Fibroblast of mammary gland (primary cell): ENCODE measurements at regions not wholly inside any gene's neighbourhood (a gene's known extent, or its start where the extent isn't known, plus 50 kb on each side); places are given as distances from the start of the nearest gene placed in this dataset.

Source experiments
- DNase-seq: peaks from one replicate; pipeline ENCODE4 v3.0.0-alpha.2; 2010; ENCODE audit warnings: low read depth
- H3K4me3 ChIP-seq: 2 replicates; pipeline ENCODE4 v1.5.1; 2011; ENCODE audit warnings: low read depth, mild to moderate bottlenecking, low read length, moderate library complexity; ENCODE audit not compliant: control insufficient read depth
- TF ChIP-seq, protein P1 (sequence below): conservative IDR thresholded peaks from 2 replicates; pipeline ENCODE4 v1.5.1; 2011; ENCODE audit warnings: low read depth, low read length, inconsistent platforms; ENCODE audit not compliant: control insufficient read depth, insufficient read depth

DNA sequence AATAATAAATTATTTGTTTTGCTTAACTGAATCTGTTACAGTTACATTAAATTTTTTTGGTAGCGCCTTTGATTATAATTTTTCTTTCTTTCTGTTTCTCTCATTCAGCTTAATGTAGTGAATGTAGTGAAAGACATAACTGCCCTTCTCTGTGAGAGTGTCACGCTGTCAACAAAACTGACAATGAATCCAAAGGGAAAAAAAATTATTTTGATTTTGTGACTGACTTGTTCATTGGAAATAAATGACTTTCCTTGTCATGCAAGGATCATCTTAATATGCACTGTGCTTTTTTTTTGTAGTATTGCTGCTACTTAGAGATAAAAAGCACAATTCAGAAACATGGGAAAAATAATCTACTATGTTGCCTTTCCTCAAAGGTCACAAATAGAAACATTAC, 1196.4 kb downstream of the PCDH17 start:
- no peak for DNase-seq
- no peak overlapping the region for H3K4me3 ChIP-seq
- TF ChIP-seq, protein P1, sequence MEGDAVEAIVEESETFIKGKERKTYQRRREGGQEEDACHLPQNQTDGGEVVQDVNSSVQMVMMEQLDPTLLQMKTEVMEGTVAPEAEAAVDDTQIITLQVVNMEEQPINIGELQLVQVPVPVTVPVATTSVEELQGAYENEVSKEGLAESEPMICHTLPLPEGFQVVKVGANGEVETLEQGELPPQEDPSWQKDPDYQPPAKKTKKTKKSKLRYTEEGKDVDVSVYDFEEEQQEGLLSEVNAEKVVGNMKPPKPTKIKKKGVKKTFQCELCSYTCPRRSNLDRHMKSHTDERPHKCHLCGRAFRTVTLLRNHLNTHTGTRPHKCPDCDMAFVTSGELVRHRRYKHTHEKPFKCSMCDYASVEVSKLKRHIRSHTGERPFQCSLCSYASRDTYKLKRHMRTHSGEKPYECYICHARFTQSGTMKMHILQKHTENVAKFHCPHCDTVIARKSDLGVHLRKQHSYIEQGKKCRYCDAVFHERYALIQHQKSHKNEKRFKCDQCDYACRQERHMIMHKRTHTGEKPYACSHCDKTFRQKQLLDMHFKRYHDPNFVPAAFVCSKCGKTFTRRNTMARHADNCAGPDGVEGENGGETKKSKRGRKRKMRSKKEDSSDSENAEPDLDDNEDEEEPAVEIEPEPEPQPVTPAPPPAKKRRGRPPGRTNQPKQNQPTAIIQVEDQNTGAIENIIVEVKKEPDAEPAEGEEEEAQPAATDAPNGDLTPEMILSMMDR = no peak

DNA sequence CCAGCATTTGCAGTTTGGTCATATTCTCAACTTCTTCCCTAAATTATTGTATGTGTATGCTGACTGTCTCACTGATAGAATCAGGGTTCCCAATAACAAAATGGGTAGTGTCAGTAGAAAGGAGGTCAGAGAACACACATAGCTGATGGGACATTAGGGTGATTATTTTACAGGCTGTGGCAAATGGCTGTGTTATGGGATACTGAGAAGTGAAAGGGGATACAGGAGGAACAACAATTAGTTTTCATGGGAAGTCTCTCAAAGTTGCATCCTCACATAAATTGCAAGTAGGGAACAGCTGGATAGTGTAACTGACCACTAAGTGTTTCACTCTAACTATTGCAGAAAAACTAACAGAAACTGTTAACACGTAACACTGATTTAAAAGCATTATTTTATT, 1199.3 kb downstream of the PCDH17 start:
- TF ChIP-seq, protein P1 = no peak
- no peak for DNase-seq
- H3K4me3 ChIP-seq = no peak overlapping the region

DNA sequence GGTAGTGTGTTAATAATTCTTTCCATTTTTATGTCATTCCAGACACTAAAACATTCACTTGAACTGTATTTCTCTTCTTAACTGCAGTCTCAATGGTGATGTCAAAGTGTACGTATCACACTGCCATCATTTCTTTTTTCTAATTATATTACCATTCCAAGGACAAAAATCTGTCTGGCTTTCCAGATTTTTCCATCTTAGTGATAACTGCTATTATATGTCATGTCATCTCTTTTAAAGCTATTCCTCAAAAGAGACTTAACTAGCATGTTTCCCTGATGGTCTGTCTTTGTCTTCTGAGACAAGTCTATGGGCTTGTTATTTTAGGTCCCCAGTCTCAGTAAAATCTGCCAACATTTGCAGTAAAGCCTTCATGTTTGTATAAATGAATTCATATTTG, 1207.1 kb downstream of the PCDH17 start:
- H3K4me3 ChIP-seq = no peak overlapping the region
- TF ChIP-seq, protein P1 = no peak

GRCh38 chr13:58843071-58843470, 1211.5 kb downstream of the PCDH17 start:
- TF ChIP-seq, protein P1 = no peak
- DNase-seq = no peak
- no peak overlapping the region for H3K4me3 ChIP-seq

More for the DNA sequence above, 1207.1 kb downstream of the PCDH17 start:
- no peak for DNase-seq

DNA sequence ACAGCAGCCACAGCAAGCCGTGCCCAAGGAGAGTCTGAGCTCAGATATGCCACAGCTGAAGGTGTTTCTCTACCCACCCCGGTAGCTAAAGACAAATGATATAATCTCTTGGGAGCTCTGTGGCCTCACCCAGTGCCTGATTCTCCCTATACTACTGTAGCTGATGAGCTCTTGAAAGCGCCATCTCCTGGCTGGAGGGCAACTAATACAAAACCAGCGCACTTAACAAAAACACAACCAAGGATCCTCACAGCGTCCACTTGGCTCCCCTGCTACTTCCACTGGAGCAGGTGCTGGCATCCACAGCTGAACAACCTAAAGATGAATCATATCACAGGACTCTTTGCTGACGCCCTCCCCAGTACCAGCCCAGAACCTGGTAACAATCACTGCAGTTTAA, 1212.0 kb downstream of the PCDH17 start:
- DNase-seq = no peak
- TF ChIP-seq, protein P1 = no peak
- H3K4me3 ChIP-seq = no peak overlapping the region

- TF ChIP-seq, protein P1 = no peak
- no peak for DNase-seq
- H3K4me3 ChIP-seq = no peak overlapping the region
Measured at GRCh38 chr13:58850161-58850560, 1218.6 kb downstream of the PCDH17 start.

- TF ChIP-seq, protein P1 = no peak
- no peak for DNase-seq
- H3K4me3 ChIP-seq = no peak overlapping the region
Measured at GRCh38 chr13:58852076-58852475, 1220.5 kb downstream of the PCDH17 start.
